Lower lobe of right lung (tissue), 2 donors: ENCODE measurements at regions not wholly inside any gene's neighbourhood (a gene's known extent, or its start where the extent isn't known, plus 50 kb on each side); places are given as distances from the start of the nearest gene placed in this dataset.

Source experiments
- ATAC-seq, 2 donors: fragments of 200-7000 bp; cut with Tn5 transposase; one replicate each; pipeline ENCODE4 v1.9.1; 2020 to 2022; ENCODE audit warnings: mild to moderate bottlenecking in 2 of 2, moderate library complexity in 2 of 2
- DNase-seq: peaks from one replicate; pipeline ENCODE4 v3.0.0-alpha.2; 2020
- H3K27ac ChIP-seq: fragments of 200-600 bp; one replicate; pipeline ENCODE4 v1.8.0; 2022
- H3K27me3 ChIP-seq: fragments of 200-600 bp; one replicate; pipeline ENCODE4 v1.8.0; 2022; ENCODE audit warnings: low read depth
- H3K36me3 ChIP-seq: fragments of 200-600 bp; one replicate; pipeline ENCODE4 v1.8.0; 2022; ENCODE audit warnings: mild to moderate bottlenecking
- H3K4me1 ChIP-seq: fragments of 200-600 bp; one replicate; pipeline ENCODE4 v1.8.0; 2022
- H3K4me3 ChIP-seq: fragments of 200-600 bp; one replicate; pipeline ENCODE4 v1.8.0; 2022; ENCODE audit warnings: mild to moderate bottlenecking
- H3K9me3 ChIP-seq: fragments of 200-600 bp; one replicate; pipeline ENCODE4 v1.8.0; 2022
- intact Hi-C: fragments of 100-400 bp; cut with DNase I; formaldehyde crosslinking; loops from one replicate; pipeline ENCODE4 v1.11.0; 2022
- TF ChIP-seq, protein P1 (sequence below): fragments of 200-600 bp; IDR thresholded peaks from one replicate; pipeline ENCODE4 v1.8.0; 2022; ENCODE audit warnings: antibody characterized with exemption, mild to moderate bottlenecking
- donor health status: DM: no; HTN: yes; CAD: no; lungs with severe emphysema.

DNA sequence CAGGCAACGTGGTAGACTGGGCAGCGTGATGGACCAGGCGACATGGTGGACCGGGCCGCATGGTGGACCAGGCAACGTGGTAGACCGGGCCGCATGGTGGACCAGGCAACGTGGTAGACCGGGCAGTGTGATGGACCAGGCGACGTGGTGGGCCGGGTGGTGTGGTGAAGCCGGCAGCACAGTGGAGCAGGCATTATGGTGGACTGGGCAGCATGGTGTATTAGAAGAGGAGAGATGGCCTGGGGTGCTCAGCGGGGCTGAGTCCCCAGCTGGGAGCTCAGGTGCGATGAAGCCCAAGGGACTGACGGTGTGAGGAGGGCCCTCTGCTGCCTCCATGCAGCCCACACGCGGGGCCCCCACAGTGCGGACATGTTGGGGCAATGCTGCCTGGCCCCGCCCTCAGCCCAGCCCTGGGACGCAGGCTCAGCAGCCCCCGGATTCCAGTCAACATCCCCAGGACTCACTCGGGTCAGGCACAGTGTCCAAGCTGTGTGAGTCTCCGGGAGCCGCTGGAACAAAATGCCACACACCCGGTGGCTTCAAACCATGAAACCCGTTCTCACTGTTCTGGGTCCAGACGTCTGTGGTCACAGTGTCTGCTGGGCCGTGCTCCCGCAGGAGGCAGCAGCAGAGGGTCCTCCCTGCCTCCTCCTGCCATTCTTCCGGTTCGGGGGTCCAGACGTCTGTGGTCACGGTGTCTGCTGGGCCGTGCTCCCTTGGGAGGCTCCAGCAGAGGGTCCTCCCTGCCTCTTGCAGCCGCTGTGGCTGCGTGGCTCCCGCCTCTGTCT is 1084.9 kb downstream of the BRD1 start:
- no peaks in the 10 kb centered on the region for H3K4me1 ChIP-seq
- H3K27ac ChIP-seq, result no peak overlapping the region
- intact Hi-C loops, result no loop called here
- DNase-seq (no peak), ATAC-seq (no peak)
- TF ChIP-seq, protein P1, sequence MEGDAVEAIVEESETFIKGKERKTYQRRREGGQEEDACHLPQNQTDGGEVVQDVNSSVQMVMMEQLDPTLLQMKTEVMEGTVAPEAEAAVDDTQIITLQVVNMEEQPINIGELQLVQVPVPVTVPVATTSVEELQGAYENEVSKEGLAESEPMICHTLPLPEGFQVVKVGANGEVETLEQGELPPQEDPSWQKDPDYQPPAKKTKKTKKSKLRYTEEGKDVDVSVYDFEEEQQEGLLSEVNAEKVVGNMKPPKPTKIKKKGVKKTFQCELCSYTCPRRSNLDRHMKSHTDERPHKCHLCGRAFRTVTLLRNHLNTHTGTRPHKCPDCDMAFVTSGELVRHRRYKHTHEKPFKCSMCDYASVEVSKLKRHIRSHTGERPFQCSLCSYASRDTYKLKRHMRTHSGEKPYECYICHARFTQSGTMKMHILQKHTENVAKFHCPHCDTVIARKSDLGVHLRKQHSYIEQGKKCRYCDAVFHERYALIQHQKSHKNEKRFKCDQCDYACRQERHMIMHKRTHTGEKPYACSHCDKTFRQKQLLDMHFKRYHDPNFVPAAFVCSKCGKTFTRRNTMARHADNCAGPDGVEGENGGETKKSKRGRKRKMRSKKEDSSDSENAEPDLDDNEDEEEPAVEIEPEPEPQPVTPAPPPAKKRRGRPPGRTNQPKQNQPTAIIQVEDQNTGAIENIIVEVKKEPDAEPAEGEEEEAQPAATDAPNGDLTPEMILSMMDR, result no peak
- H3K9me3 ChIP-seq, result no peaks in the 10 kb centered on the region
- H3K27me3 ChIP-seq, result no peaks in the 10 kb centered on the region
- no peak overlapping the region for H3K4me3 ChIP-seq
- H3K36me3 ChIP-seq, result no peaks in the 10 kb centered on the region

DNA sequence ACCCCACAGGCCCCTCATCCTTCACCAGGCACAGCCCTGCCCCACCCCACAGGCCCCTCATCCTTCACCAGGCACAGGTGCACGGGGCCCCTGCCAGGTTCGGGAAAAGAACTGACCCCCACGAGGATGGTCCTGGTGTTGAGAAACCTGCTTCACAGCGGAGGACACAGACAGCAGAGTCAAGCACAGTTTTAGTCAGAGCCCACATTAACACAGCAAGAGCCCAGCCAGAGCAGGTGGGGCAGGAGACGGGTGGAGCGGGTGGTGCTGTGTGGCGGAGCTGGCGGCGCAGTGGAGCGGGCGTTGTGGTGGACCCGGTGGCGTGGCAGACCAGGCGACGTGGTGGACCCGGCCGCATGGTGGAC is 1085.5 kb downstream of the BRD1 start:
- intact Hi-C loops, result no loop called here
- H3K27ac ChIP-seq, result no peak overlapping the region
- H3K4me1 ChIP-seq, result no peaks in the 10 kb centered on the region
- TF ChIP-seq, protein P1, result no peak
- no peak for ATAC-seq
- no peaks in the 10 kb centered on the region for H3K36me3 ChIP-seq
- no peak for DNase-seq
- H3K27me3 ChIP-seq, result no peaks in the 10 kb centered on the region
- H3K9me3 ChIP-seq, result no peaks in the 10 kb centered on the region
- no peak overlapping the region for H3K4me3 ChIP-seq

DNA sequence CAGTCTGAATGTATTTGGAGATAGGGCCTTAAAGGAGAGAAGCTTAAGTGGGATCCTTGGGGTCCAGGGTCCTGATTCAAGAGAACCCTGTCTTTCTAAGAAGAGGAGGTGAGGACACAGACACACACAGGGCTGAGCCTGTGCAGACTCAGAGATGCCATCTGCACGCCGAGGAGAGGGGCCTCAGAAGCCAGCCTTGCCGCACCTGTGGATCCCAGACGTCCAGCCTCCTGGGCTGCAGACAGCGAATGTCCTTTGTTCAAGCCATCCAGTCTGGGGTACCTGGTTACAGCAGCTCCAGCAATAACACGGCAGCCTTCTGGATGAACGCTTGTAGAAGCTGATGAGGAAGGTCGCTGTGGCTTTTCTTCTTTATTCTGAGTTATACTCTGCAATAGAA is 1086.1 kb downstream of the BRD1 start:
- TF ChIP-seq, protein P1, result no peak
- Histone ChIP-seq H3K27ac (no peak overlapping the region), H3K36me3 (no peaks in the 10 kb centered on the region), H3K27me3 (no peaks in the 10 kb centered on the region), H3K4me3 (no peak overlapping the region), H3K4me1 (no peaks in the 10 kb centered on the region), H3K9me3 (no peaks in the 10 kb centered on the region)
- intact Hi-C loops, result no loop called here
- no peak for DNase-seq
- ATAC-seq, result no peak

GRCh38 chr22:48740731-48741405 is 1086.8 kb downstream of the BRD1 start:
- Histone ChIP-seq H3K4me1 (no peaks in the 10 kb centered on the region), H3K27me3 (no peaks in the 10 kb centered on the region), H3K36me3 (no peaks in the 10 kb centered on the region), H3K9me3 (no peaks in the 10 kb centered on the region), H3K4me3 (no peak overlapping the region), H3K27ac (no peak overlapping the region)
- ATAC-seq, result no peak
- intact Hi-C loops, result no loop called here
- DNase-seq, result no peak
- TF ChIP-seq, protein P1, result no peak

GRCh38 chr22:48740086-48740730 is 1087.5 kb downstream of the BRD1 start:
- Histone ChIP-seq H3K4me1 (no peaks in the 10 kb centered on the region), H3K4me3 (no peak overlapping the region), H3K36me3 (no peaks in the 10 kb centered on the region), H3K27ac (no peak overlapping the region), H3K9me3 (no peaks in the 10 kb centered on the region), H3K27me3 (no peaks in the 10 kb centered on the region)
- no peak for ATAC-seq
- intact Hi-C loops, result no loop called here
- no peak for DNase-seq
- TF ChIP-seq, protein P1, result no peak
